ENCODE measurements at regions not wholly inside any gene's neighbourhood (a gene's known extent, or its start where the extent isn't known, plus 50 kb on each side); places are given as distances from the start of the nearest gene placed in this dataset.

DNA sequence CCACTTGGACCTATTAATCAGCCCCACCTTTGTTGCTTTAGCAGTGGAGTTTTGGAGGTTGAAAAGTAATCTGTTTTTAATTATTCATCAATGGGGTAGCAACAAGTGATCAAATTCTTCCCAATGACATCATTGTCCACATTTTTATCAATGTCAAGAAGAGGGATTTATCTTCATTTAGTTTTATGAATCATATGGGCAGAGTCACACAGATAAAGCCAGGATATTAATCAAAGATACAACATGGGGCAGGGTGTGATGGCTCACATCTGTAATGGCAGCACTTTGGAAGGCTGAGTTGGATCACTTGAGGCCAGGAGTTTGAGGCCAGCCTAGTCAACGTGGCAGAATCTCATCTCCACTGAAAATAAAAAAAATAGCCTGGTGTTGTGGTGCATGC, 388.4 kb upstream of the POM121L12 start:
- Histone ChIP-seq H3K4me3 (ENCODE audit: low read length) (no peak overlapping the region), H3K4me2 (ENCODE audit: low read length) (no peak overlapping the region), H3K79me2 (ENCODE audit: control insufficient read depth, low read length) (no peaks in the 10 kb centered on the region), H4K20me1 (ENCODE audit: control insufficient read depth, insufficient read depth, low read depth, low read length) (no peaks in the 10 kb centered on the region), H3K9me2 (replicated peaks; ENCODE audit: control insufficient read depth, low read length) (no peaks in the 10 kb centered on the region), H3K36me3 (ENCODE audit: control insufficient read depth, low read length) (0 out of 2 replicates have a peak, but pooled peaks cover 2% of the 10 kb centered on the region), H3F3A (ENCODE audit: control insufficient read depth, insufficient read depth) (no peaks in the 10 kb centered on the region), H3K4me1 (ENCODE audit: control insufficient read depth, low read length) (no peaks in the 10 kb centered on the region), H3K27me3 (ENCODE audit: control insufficient read depth, low read length) (no peaks in the 10 kb centered on the region), H3K27ac (ENCODE audit: low read depth, low read length) (no peak overlapping the region), H3K9me3 (ENCODE audit: control insufficient read depth, insufficient read depth, low read length) (peaks cover 7% of the 10 kb centered on the region; the same call in 1 of the 2 replicates)
- TF ChIP-seq, protein P1, sequence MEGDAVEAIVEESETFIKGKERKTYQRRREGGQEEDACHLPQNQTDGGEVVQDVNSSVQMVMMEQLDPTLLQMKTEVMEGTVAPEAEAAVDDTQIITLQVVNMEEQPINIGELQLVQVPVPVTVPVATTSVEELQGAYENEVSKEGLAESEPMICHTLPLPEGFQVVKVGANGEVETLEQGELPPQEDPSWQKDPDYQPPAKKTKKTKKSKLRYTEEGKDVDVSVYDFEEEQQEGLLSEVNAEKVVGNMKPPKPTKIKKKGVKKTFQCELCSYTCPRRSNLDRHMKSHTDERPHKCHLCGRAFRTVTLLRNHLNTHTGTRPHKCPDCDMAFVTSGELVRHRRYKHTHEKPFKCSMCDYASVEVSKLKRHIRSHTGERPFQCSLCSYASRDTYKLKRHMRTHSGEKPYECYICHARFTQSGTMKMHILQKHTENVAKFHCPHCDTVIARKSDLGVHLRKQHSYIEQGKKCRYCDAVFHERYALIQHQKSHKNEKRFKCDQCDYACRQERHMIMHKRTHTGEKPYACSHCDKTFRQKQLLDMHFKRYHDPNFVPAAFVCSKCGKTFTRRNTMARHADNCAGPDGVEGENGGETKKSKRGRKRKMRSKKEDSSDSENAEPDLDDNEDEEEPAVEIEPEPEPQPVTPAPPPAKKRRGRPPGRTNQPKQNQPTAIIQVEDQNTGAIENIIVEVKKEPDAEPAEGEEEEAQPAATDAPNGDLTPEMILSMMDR (IDR thresholded peaks at IDR 0.05; ENCODE audit: low read depth, low read length, poor library complexity, severe bottlenecking) = no peak
- no peak for TF ChIP-seq EZH2phosphoT487 (IDR thresholded peaks at IDR 0.05; ENCODE audit: borderline replicate concordance, low read length)

DNA sequence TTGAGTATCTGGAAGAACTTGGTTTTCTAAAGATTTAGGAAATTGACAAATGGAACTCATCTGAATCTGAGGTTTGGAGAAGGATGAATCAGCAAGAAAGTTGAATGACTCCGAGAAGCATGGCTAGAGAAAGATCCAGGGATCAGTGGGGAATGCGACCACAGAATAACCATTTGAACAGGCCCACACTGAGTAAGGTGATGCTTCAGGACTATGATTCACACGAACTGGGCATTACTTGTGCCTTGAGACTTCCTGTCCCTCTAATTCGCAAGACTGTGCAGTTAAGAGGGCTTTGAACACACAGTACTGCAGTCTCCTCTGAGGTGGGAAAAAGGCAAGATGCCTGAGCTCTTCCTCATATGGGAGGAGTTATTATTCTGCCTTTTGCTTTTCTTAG, 395.5 kb upstream of the POM121L12 start:
- TF ChIP-seq EZH2phosphoT487 (IDR thresholded peaks at IDR 0.05; ENCODE audit: borderline replicate concordance, low read length) = no peak
- TF ChIP-seq, protein P1 (IDR thresholded peaks at IDR 0.05; ENCODE audit: low read depth, low read length, poor library complexity, severe bottlenecking) = no peak
- H3K27me3 ChIP-seq (ENCODE audit: control insufficient read depth, low read length) = no peaks in the 10 kb centered on the region

GRCh38 chr7:52639126-52639525, 396.3 kb upstream of the POM121L12 start:
- Histone ChIP-seq H3K27me3 (ENCODE audit: control insufficient read depth, low read length) (no peaks in the 10 kb centered on the region), H3K9me3 (ENCODE audit: control insufficient read depth, insufficient read depth, low read length) (peaks cover 7% of the 10 kb centered on the region; the same call in 1 of the 2 replicates), H3K79me2 (ENCODE audit: control insufficient read depth, low read length) (no peaks in the 10 kb centered on the region), H3K9me2 (replicated peaks; ENCODE audit: control insufficient read depth, low read length) (no peaks in the 10 kb centered on the region), H3F3A (ENCODE audit: control insufficient read depth, insufficient read depth) (no peaks in the 10 kb centered on the region), H3K4me2 (ENCODE audit: low read length) (no peak overlapping the region), H3K36me3 (ENCODE audit: control insufficient read depth, low read length) (no peaks in the 10 kb centered on the region), H3K4me1 (ENCODE audit: control insufficient read depth, low read length) (no peaks in the 10 kb centered on the region), H3K4me3 (ENCODE audit: low read length) (no peak overlapping the region), H3K27ac (ENCODE audit: low read depth, low read length) (no peak overlapping the region), H4K20me1 (ENCODE audit: control insufficient read depth, insufficient read depth, low read depth, low read length) (no peaks in the 10 kb centered on the region)
- no peak for TF ChIP-seq EZH2phosphoT487 (IDR thresholded peaks at IDR 0.05; ENCODE audit: borderline replicate concordance, low read length)
- TF ChIP-seq, protein P1 (IDR thresholded peaks at IDR 0.05; ENCODE audit: low read depth, low read length, poor library complexity, severe bottlenecking) = no peak

More for the DNA sequence above, 395.5 kb upstream of the POM121L12 start:
- Histone ChIP-seq H3K36me3 (ENCODE audit: control insufficient read depth, low read length) (no peaks in the 10 kb centered on the region), H3K27ac (ENCODE audit: low read depth, low read length) (no peak overlapping the region), H3K4me3 (ENCODE audit: low read length) (no peak overlapping the region), H3K79me2 (ENCODE audit: control insufficient read depth, low read length) (no peaks in the 10 kb centered on the region), H3K4me2 (ENCODE audit: low read length) (no peak overlapping the region), H4K20me1 (ENCODE audit: control insufficient read depth, insufficient read depth, low read depth, low read length) (no peaks in the 10 kb centered on the region), H3F3A (ENCODE audit: control insufficient read depth, insufficient read depth) (no peaks in the 10 kb centered on the region), H3K4me1 (ENCODE audit: control insufficient read depth, low read length) (no peaks in the 10 kb centered on the region), H3K9me2 (replicated peaks; ENCODE audit: control insufficient read depth, low read length) (no peaks in the 10 kb centered on the region), H3K9me3 (ENCODE audit: control insufficient read depth, insufficient read depth, low read length) (peaks cover 5% of the 10 kb centered on the region; the same call in 1 of the 2 replicates)

Measured in DOHH2 (cell line).